GM18498 (cell line): ENCODE measurements at regions not wholly inside any gene's neighbourhood (a gene's known extent, or its start where the extent isn't known, plus 50 kb on each side); places are given as distances from the start of the nearest gene placed in this dataset.

Source experiments
- ATAC-seq: cut with Tn5 transposase; IDR thresholded peaks from one replicate; pipeline ENCODE4 v1.9.1; 2021; ENCODE audit warnings: mild to moderate bottlenecking, moderate library complexity; ENCODE audit not compliant: unreplicated experiment

DNA sequence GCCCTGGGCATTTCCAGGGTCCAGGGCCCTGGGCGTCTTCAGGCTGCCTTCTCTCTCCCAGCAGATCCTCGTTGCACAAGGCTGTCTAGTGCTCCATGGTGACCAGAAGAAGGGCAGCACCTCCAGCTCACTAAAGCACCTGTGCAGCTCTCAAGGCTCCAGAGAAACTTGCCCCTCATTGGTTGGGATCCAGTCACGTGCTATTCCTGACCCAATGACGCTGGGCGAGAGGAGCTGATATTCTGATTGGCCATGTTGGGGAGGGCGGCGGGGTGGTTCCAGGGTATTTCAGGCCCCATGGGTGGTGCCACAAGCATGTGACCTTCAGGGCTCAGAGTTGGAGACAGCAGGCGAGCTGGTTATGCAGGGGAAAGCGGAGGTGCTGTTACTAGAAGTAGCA is 309.1 kb downstream of the TOX3 start:
- ATAC-seq, result no peak

- no peak for ATAC-seq
Observed at GRCh38 chr16:52235186-52235585, 311.8 kb downstream of the TOX3 start.

DNA sequence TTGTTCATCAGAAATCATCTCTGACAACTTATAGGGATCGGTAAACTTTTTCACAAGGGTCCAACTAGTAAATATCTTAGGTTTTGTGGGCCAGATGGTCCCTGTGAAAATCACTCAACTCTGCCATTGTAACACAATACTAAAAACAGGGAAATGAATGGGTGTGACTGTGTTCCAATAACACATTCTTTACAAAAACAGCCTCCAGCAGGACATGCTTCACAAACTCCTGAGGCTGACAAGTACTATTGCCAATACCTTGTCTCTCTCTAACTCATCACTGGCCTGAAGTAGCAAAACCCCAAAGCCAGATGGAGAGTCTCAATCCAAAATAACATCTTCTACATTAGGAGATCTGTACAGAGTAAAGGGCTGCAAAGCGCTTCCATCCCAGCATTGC is 312.3 kb downstream of the TOX3 start:
- ATAC-seq, result no peak

DNA sequence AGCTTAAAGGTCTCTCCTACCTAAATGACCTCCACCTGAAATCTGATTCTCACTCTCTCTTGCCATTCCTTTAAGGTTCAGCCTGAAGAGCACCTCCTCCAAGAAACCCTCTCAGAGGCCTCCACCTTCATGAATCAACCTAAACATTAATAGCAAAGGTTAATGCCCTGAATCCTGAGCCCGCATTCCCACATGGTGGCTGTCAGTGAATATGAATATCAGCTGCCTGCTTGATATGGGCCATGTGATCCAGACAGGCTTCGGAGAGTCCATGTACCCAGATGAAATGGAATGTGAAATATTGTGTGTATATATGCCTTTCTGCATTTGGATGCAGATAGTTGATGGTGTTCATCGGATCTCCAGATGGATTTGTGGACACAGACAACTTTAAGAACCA is 317.5 kb downstream of the TOX3 start:
- ATAC-seq, result no peak

DNA sequence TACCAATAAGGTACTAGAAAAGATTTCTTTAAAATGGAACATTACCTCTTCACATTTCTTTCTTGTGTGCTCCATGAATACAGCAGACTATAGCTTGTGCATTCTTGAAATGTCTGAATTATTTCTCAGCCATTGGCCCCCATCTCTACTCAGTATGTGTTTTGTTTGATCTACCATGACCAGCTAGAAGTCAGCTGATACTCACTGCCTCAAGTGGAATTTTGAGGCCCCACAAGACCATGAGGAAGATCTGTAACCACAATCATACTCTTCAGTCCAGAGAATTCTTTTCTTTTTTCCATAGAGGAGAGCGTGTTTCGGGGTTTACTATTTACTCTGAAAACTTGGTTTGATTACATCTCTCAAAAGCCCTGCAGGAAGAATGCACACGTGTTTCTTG is 319.1 kb downstream of the TOX3 start:
- ATAC-seq, result no peak

DNA sequence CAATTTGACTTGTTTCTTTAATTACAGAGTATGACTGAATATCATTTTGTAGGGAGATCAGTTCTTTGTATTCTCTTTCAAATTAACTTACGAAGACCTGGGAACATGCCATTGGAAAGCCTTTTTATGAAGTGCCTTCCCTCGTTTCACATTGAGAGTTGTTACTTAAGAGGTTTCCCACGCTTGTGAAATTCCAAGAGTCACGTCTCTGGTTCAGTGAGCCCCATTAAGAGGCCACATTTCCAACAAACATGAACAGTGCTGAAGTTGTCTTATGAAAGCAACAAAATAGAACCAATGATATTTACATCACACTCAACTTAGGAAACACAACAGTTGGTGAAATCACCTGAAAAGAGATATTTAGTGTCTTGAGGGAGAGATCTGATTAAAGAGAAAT is 334.1 kb downstream of the TOX3 start:
- no peak for ATAC-seq

DNA sequence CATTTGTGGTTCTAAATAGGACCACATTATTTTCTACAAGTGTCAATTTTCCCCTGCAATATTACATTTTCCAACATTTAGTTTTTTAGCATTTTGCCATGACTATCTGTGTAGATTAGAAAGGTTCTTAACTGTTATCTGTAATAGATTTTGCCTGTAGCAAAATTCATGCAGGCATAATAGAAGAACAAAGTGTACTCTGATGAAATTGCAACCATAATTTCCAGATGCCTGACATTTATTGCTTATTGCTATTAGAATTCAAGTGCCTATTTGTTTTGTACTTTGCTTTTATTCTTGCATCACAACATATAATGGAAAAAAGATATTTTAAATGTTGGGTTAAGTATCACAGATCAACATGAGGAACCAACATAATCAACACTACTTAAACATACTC is 337.7 kb downstream of the TOX3 start:
- ATAC-seq, result no peak

DNA sequence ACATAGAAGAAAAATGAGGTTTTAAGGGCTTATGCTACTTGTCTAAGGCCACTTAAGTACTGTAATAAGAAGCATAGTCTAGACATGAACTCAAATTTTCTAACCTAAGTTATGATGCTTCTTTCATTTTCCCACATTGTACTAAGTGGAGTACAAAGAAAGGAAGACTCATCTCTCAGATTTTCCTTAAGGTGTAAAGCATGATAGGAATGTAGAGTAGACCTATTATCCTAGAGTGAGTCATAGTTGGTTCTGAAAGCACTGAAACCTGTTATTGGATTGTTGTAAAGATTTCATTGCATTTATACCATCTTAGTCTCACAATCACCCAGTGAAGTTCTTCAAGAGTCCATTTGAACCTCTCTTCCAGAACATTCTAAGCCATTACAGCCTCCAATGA is 343.8 kb downstream of the TOX3 start:
- no peak for ATAC-seq

- ATAC-seq, result no peak
Observed at GRCh38 chr16:52193441-52193840, 353.5 kb downstream of the TOX3 start.

GRCh38 chr16:52191531-52192134 is 355.3 kb downstream of the TOX3 start:
- ATAC-seq, result peak; percentile 57

DNA sequence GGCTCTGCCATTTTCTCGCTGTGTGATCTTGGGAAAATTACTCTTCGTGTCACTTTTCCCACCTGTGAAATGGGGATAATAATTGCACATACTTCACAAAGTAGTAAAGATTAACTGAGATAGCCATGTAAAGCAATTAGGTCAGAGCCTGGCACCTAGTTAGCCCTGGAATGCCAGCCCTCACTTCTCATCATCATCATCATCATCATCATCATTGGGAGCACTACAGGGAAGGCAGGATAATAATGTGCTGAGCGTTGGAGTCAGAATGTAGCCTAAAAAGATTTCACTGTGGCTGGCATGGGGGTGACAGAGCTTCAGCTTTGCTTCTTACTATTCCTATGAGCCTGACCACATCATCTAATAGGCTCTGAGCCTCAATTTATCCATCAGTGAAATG is 362.6 kb downstream of the TOX3 start:
- no peak for ATAC-seq

- ATAC-seq, result no peak
Observed at GRCh38 chr16:52182840-52183239, 364.1 kb downstream of the TOX3 start.

GRCh38 chr16:52174168-52174567 is 372.8 kb downstream of the TOX3 start:
- ATAC-seq, result no peak

DNA sequence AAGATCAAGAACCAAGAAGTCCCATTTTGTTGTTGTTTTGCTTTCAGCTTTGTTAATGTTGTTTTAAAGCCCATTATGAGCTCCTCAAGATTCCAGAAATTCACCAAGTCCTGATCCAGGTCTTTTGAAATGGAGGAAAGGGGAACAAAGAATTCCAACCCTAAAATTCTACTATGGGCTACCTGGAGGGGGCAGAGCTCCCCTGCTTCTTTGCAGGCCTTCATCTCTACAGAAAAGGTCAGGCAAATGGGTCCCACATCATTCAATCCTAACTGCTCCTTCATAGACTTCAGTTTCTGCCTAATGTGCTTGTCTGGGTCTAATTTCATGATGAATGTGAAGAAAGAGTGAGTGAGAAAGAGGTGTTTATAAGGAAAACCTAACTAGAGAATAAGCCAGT is 375.5 kb downstream of the TOX3 start:
- no peak for ATAC-seq

DNA sequence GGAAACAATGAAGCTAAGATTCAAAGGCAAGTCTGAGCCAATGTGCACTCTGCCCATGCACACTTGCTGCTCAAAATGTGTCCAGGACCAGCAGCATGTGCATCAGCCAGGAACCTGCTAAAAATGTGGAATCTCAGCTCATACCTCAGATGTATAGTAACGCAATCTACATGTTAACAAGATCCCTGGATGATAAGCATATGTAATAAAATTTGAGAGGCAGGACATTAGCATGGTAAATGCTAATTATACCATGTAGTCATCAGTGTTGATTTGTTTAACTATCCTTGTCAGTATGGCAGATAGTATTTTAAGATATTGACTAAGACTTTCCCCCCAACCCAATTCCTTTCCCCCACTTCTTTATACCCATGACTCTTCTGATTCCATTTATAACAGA is 379.6 kb downstream of the TOX3 start:
- no peak for ATAC-seq

DNA sequence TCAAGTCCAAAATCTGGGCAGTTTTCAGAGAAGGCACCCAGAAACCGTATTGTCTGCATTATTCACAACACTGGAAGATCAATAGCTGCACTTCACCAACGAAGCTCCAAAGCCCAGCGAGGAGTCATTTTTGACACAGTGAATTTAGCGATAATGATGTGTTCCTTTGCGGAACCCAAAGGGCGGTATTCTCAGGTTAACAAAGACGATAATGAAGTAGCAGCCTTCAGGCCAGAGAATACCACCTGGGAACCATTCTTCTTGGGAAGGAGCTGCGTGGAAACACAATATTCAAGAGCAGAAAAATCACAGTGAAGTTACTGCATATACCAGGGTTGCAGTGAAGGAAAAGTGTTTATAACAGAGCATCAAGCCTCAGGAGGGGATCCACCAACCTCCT is 381.0 kb downstream of the TOX3 start:
- ATAC-seq, result no peak

DNA sequence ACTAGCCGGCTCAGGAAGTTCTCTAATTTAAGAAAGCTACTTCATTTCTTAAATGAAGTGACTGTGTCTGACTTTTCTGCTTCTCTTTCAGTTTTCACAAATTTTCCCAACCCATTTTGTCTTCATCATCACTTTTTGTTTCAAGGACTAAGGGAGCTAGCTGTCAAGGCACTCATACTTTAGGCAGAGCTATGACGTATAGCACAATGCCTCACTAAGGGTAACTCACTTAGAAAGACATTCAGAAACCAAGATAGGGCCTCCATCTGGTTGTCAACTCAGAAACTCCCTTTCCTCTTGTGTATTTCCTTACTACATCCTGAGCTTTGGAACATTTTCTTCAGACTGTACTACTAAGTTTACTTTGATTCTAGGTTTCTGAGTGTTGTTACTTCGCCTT is 397.9 kb downstream of the TOX3 start:
- ATAC-seq, result no peak

GRCh38 chr16:52141871-52142270 is 405.1 kb downstream of the TOX3 start:
- no peak for ATAC-seq

DNA sequence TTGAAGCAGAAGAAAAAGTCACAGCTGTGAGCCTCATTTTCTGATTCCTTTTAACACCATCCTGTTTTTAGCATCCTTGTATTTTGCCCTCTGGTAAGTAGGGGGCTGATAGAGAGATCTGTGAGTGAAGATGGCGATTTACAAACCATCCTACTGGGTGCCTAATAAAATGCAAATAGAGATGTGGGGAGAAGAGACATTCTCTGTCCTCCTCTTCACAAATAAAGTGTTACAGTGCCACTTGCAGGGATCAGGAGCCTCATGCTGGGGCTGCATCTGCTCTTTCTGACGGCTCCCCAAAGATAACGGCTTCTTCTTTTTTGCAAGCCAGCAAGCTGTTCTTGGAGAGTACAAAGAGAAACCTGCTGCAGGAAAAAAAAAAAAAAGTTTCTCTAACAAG is 418.6 kb downstream of the TOX3 start:
- ATAC-seq, result no peak

GRCh38 chr16:52123842-52124241 is 423.1 kb downstream of the TOX3 start:
- no peak for ATAC-seq

- ATAC-seq, result no peak
Observed at GRCh38 chr16:52123061-52123839, 423.7 kb downstream of the TOX3 start.

DNA sequence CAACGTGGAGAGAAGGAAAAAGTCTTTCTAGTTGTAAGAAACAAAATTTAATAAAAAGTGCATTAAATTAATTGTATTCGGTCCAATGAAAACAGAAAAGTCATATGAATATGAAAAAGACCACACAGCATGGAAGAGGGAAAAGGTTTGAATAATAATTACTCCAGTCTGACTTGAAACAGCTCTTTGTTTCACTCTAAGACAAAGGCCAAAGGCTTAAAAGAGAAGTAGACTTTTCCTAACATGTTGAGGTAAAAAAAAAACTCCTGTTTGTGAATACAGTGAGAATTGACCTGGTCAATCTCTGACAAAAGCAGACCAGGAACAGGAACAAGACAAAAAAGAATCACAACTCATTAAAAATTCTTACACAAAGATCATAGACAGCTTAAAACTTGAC is 429.8 kb downstream of the TOX3 start:
- no peak for ATAC-seq

DNA sequence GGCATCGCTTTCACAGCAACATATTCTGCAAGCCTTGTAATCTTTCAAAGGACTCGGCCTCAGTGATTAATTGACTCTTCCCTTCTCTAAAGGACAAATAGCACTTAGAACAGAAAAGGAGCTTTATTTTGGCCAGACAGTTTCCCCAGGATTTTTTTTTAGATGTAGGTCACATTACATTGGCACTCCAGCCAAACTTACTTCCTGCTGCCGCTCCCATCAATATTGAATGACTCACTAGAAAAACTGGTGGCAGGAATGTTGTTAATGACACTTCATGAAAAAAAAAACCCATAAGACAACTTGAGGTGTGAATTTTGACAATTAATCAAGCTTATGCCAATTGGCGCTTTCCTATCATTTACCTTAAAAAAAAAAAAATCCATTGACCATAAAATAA is 432.6 kb downstream of the TOX3 start:
- ATAC-seq, result no peak
